Fibroblast of lung (primary cell): ENCODE measurements at regions not wholly inside any gene's neighbourhood (a gene's known extent, or its start where the extent isn't known, plus 50 kb on each side); places are given as distances from the start of the nearest gene placed in this dataset.

ENCODE experiments used
- EZH2 ChIP-seq: IDR thresholded peaks from 2 replicates; pipeline ENCODE4 v1.5.1; 2012; ENCODE audit warnings: low read length, control low read depth, mild to moderate bottlenecking; ENCODE audit errors: missing control alignments
- TF ChIP-seq, protein P1 (sequence below), 2 donors: IDR thresholded peaks in 1 of 2; conservative IDR thresholded peaks in 1 of 2; 1 replicate in 1 of 2; 2 replicates in 1 of 2; pipeline ENCODE4 v1.5.1; 2011 to 2012; ENCODE audit warnings: low read length in 2 of 2, control low read depth in 1 of 2, inconsistent platforms in 1 of 2, low read depth in 1 of 2, mild to moderate bottlenecking in 1 of 2

DNA sequence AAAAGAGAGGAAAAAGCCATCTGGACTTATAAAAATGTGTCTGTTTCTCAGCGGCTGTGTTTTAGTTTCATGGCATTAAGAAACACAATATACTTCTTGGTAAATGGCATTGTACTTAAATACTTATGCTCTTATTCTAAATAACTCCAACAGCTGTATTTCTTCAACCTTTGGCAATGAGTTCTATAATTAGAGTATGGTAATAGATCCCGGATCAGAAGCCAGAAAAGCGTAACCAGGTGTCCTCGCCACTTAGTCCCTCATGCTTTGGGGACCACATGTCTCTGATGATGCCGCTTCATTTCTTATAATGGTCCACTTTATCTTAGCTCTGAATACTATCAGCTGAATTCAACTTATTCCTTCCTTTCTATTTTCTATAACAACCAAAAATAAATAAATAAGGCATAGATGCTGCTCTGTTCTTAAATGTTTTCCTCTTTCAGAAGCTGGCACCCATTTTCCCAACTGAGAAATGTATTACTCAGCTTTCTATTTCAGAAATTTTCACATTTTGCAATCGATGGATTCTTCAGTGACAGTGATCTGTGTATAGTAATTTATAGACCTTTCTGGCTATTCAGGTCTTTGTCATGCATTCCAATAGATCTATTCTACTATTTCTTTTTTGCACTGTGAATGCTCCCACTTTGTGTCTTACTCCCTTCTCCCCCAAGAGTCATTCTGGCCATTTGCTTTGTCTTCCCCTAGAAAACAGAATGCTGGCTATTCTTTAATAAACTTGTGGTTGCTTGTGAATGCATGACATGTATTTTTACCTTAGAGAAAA lies 87.6 kb upstream of the KBTBD8 start:
- TF ChIP-seq, protein P1, sequence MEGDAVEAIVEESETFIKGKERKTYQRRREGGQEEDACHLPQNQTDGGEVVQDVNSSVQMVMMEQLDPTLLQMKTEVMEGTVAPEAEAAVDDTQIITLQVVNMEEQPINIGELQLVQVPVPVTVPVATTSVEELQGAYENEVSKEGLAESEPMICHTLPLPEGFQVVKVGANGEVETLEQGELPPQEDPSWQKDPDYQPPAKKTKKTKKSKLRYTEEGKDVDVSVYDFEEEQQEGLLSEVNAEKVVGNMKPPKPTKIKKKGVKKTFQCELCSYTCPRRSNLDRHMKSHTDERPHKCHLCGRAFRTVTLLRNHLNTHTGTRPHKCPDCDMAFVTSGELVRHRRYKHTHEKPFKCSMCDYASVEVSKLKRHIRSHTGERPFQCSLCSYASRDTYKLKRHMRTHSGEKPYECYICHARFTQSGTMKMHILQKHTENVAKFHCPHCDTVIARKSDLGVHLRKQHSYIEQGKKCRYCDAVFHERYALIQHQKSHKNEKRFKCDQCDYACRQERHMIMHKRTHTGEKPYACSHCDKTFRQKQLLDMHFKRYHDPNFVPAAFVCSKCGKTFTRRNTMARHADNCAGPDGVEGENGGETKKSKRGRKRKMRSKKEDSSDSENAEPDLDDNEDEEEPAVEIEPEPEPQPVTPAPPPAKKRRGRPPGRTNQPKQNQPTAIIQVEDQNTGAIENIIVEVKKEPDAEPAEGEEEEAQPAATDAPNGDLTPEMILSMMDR (conservative IDR thresholded peaks at IDR 0.05 in 1 of 2, IDR thresholded peaks at IDR 0.05 in 1 of 2; ENCODE audit: low read depth in 1 of 2, low read length in 2 of 2): no peak
- TF ChIP-seq EZH2: no peak
